Karpas-422 (cell line): ENCODE measurements at regions not wholly inside any gene's neighbourhood (a gene's known extent, or its start where the extent isn't known, plus 50 kb on each side); places are given as distances from the start of the nearest gene placed in this dataset.

ENCODE experiments used
- DNase-seq: peaks from one replicate; pipeline ENCODE4 v3.0.0-alpha.2; 2015
- H2AFZ ChIP-seq: fragments of 200-600 bp; sonication (generic); 2 replicates; pipeline ENCODE4 v1.6.1; 2014; ENCODE audit warnings: antibody characterized with exemption, low read length, mixed read lengths
- H3K27ac ChIP-seq: fragments of 200-600 bp; sonication (generic); 2 replicates; pipeline ENCODE4 v1.5.1; 2014; ENCODE audit warnings: mild to moderate bottlenecking, low read length, moderate library complexity
- H3K27me3 ChIP-seq: fragments of 200-600 bp; sonication (generic); 2 replicates; pipeline ENCODE4 v1.6.1; 2014; ENCODE audit warnings: low read length, mixed read lengths
- H3K36me3 ChIP-seq: fragments of 200-600 bp; sonication (generic); 2 replicates; pipeline ENCODE4 v1.6.1; 2014; ENCODE audit warnings: low read length, mixed read lengths; ENCODE audit not compliant: insufficient read depth
- H3K4me1 ChIP-seq: fragments of 200-600 bp; sonication (generic); 2 replicates; pipeline ENCODE4 v1.6.1; 2014; ENCODE audit warnings: mild to moderate bottlenecking, low read length, mixed read lengths
- H3K4me2 ChIP-seq: fragments of 200-600 bp; sonication (generic); 2 replicates; pipeline ENCODE4 v1.6.1; 2014; ENCODE audit warnings: low read length, low read depth, mild to moderate bottlenecking; ENCODE audit not compliant: poor library complexity, severe bottlenecking
- H3K4me3 ChIP-seq: fragments of 200-600 bp; sonication (generic); 2 replicates; pipeline ENCODE4 v1.5.1; 2014; ENCODE audit warnings: mild to moderate bottlenecking, antibody characterized with exemption, low read length, mixed read lengths
- H3K79me2 ChIP-seq: fragments of 200-600 bp; sonication (generic); 2 replicates; pipeline ENCODE4 v1.6.1; 2014; ENCODE audit warnings: mild to moderate bottlenecking, low read length, mixed read lengths
- H3K9ac ChIP-seq: fragments of 200-600 bp; sonication (generic); 2 replicates; pipeline ENCODE4 v1.6.0; 2014; ENCODE audit warnings: low read length
- H3K9me2 ChIP-seq: fragments of 200-600 bp; sonication (generic), shearing (Covaris generic); replicated peaks from 2 replicates; pipeline ENCODE4 v1.6.0; 2014; ENCODE audit warnings: mild to moderate bottlenecking, low read length, moderate library complexity; ENCODE audit not compliant: insufficient read depth
- H3K9me3 ChIP-seq: fragments of 300-700, 200-600 bp; sonication (generic); 2 replicates; pipeline ENCODE4 v1.6.1; 2014; ENCODE audit warnings: low read length, mixed read lengths
- H4K20me1 ChIP-seq: fragments of 200-600 bp; sonication (generic); 2 replicates; pipeline ENCODE4 v1.6.1; 2014; ENCODE audit warnings: mild to moderate bottlenecking, antibody characterized with exemption, low read length, low read depth; ENCODE audit not compliant: insufficient read depth

- DNase-seq = no peak
- H3K27ac ChIP-seq = no peak overlapping the region
These were observed 308.3 kb upstream of the IRAK1BP1 start for GRCh38 chr6:78559056-78559455.

GRCh38 chr6:78561015-78561414, 306.3 kb upstream of the IRAK1BP1 start:
- no peaks in the 10 kb centered on the region for H3K79me2 ChIP-seq
- H3K4me1 ChIP-seq = no peaks in the 10 kb centered on the region
- no peak overlapping the region for H2AFZ ChIP-seq
- H3K4me2 ChIP-seq = no peak overlapping the region
- H3K27me3 ChIP-seq = no peaks in the 10 kb centered on the region
- H3K9me3 ChIP-seq = peaks cover 7% of the 10 kb centered on the region; the same call in 1 of the 2 replicates
- DNase-seq = no peak
- H3K36me3 ChIP-seq = no peaks in the 10 kb centered on the region
- H3K27ac ChIP-seq = no peak overlapping the region
- H3K9me2 ChIP-seq = no peaks in the 10 kb centered on the region
- H3K4me3 ChIP-seq = no peak overlapping the region
- no peaks in the 10 kb centered on the region for H4K20me1 ChIP-seq
- H3K9ac ChIP-seq = no peak overlapping the region

More at GRCh38 chr6:78559056-78559455, 308.3 kb upstream of the IRAK1BP1 start:
- H3K27me3 ChIP-seq = no peaks in the 10 kb centered on the region
- no peak overlapping the region for H3K4me3 ChIP-seq
- H4K20me1 ChIP-seq = no peaks in the 10 kb centered on the region
- no peak overlapping the region for H3K4me2 ChIP-seq
- H3K36me3 ChIP-seq = no peaks in the 10 kb centered on the region
- no peak overlapping the region for H3K9ac ChIP-seq
- no peaks in the 10 kb centered on the region for H3K79me2 ChIP-seq
- no peaks in the 10 kb centered on the region for H3K4me1 ChIP-seq
- no peaks in the 10 kb centered on the region for H3K9me2 ChIP-seq
- H3K9me3 ChIP-seq = peaks cover 7% of the 10 kb centered on the region; the same call in 1 of the 2 replicates
- H2AFZ ChIP-seq = no peak overlapping the region

- H3K4me1 ChIP-seq = no peaks in the 10 kb centered on the region
- no peaks in the 10 kb centered on the region for H3K27me3 ChIP-seq
- DNase-seq = no peak
- H3K27ac ChIP-seq = no peak overlapping the region
- H3K36me3 ChIP-seq = no peaks in the 10 kb centered on the region
- H4K20me1 ChIP-seq = no peaks in the 10 kb centered on the region
- H3K4me3 ChIP-seq = no peak overlapping the region
- H3K79me2 ChIP-seq = no peaks in the 10 kb centered on the region
- H2AFZ ChIP-seq = no peak overlapping the region
- H3K4me2 ChIP-seq = no peak overlapping the region
- no peaks in the 10 kb centered on the region for H3K9me3 ChIP-seq
- no peak overlapping the region for H3K9ac ChIP-seq
- no peaks in the 10 kb centered on the region for H3K9me2 ChIP-seq
These were observed 301.4 kb upstream of the IRAK1BP1 start for GRCh38 chr6:78565997-78566396.

GRCh38 chr6:78570044-78570443, 297.3 kb upstream of the IRAK1BP1 start:
- Histone ChIP-seq H3K79me2 (no peaks in the 10 kb centered on the region), H3K27ac (no peak overlapping the region), H3K4me2 (no peak overlapping the region), H4K20me1 (no peaks in the 10 kb centered on the region), H3K27me3 (no peaks in the 10 kb centered on the region), H3K4me1 (no peaks in the 10 kb centered on the region), H3K9me3 (no peaks in the 10 kb centered on the region; the same call in 1 of the 2 replicates), H3K36me3 (no peaks in the 10 kb centered on the region), H3K4me3 (no peak overlapping the region), H2AFZ (no peak overlapping the region), H3K9ac (no peak overlapping the region), H3K9me2 (no peaks in the 10 kb centered on the region)
- no peak for DNase-seq

GRCh38 chr6:78577585-78577984, 289.8 kb upstream of the IRAK1BP1 start:
- no peaks in the 10 kb centered on the region for H3K79me2 ChIP-seq
- DNase-seq = no peak
- no peak overlapping the region for H2AFZ ChIP-seq
- no peaks in the 10 kb centered on the region; the same call in 1 of the 2 replicates for H3K9me3 ChIP-seq
- H3K9ac ChIP-seq = no peak overlapping the region
- no peaks in the 10 kb centered on the region for H3K4me1 ChIP-seq
- no peak overlapping the region for H3K4me2 ChIP-seq
- H3K9me2 ChIP-seq = no peaks in the 10 kb centered on the region
- no peak overlapping the region for H3K4me3 ChIP-seq
- no peak overlapping the region for H3K27ac ChIP-seq
- H3K27me3 ChIP-seq = no peaks in the 10 kb centered on the region
- no peaks in the 10 kb centered on the region for H3K36me3 ChIP-seq
- H4K20me1 ChIP-seq = no peaks in the 10 kb centered on the region

- no peaks in the 10 kb centered on the region for H3K79me2 ChIP-seq
- no peaks in the 10 kb centered on the region for H3K27me3 ChIP-seq
These were observed 288.9 kb upstream of the IRAK1BP1 start for GRCh38 chr6:78578430-78578829.

GRCh38 chr6:78580923-78581322, 286.4 kb upstream of the IRAK1BP1 start:
- Histone ChIP-seq H2AFZ (no peak overlapping the region), H4K20me1 (no peaks in the 10 kb centered on the region), H3K79me2 (no peaks in the 10 kb centered on the region), H3K27me3 (no peaks in the 10 kb centered on the region), H3K4me1 (no peaks in the 10 kb centered on the region), H3K9ac (no peak overlapping the region), H3K4me2 (no peak overlapping the region), H3K27ac (no peak overlapping the region), H3K4me3 (no peak overlapping the region), H3K36me3 (no peaks in the 10 kb centered on the region), H3K9me3 (no peaks in the 10 kb centered on the region), H3K9me2 (no peaks in the 10 kb centered on the region)
- DNase-seq = no peak

More at GRCh38 chr6:78578430-78578829, 288.9 kb upstream of the IRAK1BP1 start:
- Histone ChIP-seq H3K36me3 (no peaks in the 10 kb centered on the region), H3K4me3 (no peak overlapping the region), H4K20me1 (no peaks in the 10 kb centered on the region), H3K9me2 (no peaks in the 10 kb centered on the region), H2AFZ (no peak overlapping the region), H3K9ac (no peak overlapping the region), H3K27ac (no peak overlapping the region), H3K4me1 (no peaks in the 10 kb centered on the region), H3K9me3 (no peaks in the 10 kb centered on the region), H3K4me2 (no peak overlapping the region)
- no peak for DNase-seq

GRCh38 chr6:78583079-78583478, 284.3 kb upstream of the IRAK1BP1 start:
- Histone ChIP-seq H3K27ac (no peak overlapping the region), H3K9ac (no peak overlapping the region), H4K20me1 (no peaks in the 10 kb centered on the region), H3K79me2 (no peaks in the 10 kb centered on the region), H3K27me3 (no peaks in the 10 kb centered on the region), H3K4me2 (no peak overlapping the region), H3K36me3 (no peaks in the 10 kb centered on the region), H3K9me2 (no peaks in the 10 kb centered on the region), H3K4me3 (no peak overlapping the region), H3K9me3 (no peaks in the 10 kb centered on the region), H2AFZ (no peak overlapping the region), H3K4me1 (no peaks in the 10 kb centered on the region)
- no peak for DNase-seq

- no peaks in the 10 kb centered on the region for H3K36me3 ChIP-seq
- no peak overlapping the region for H3K4me3 ChIP-seq
- H3K27me3 ChIP-seq = no peaks in the 10 kb centered on the region
- H3K4me1 ChIP-seq = no peaks in the 10 kb centered on the region
- no peak overlapping the region for H3K9ac ChIP-seq
- H2AFZ ChIP-seq = no peak overlapping the region
- no peak overlapping the region for H3K27ac ChIP-seq
- H4K20me1 ChIP-seq = no peaks in the 10 kb centered on the region
- no peaks in the 10 kb centered on the region for H3K9me3 ChIP-seq
- no peaks in the 10 kb centered on the region for H3K9me2 ChIP-seq
- no peak overlapping the region for H3K4me2 ChIP-seq
- no peaks in the 10 kb centered on the region for H3K79me2 ChIP-seq
- no peak for DNase-seq
These were observed 277.9 kb upstream of the IRAK1BP1 start for GRCh38 chr6:78589436-78589835.
